Fibroblast of the aortic adventitia (primary cell): ENCODE measurements at regions not wholly inside any gene's neighbourhood (a gene's known extent, or its start where the extent isn't known, plus 50 kb on each side); places are given as distances from the start of the nearest gene placed in this dataset.

Experiments
- DNase-seq: peaks from one replicate; pipeline ENCODE4 v3.0.0-alpha.2; 2010; ENCODE audit warnings: low read depth
- H3K4me3 ChIP-seq: 2 replicates; pipeline ENCODE4 v1.5.1; 2011; ENCODE audit warnings: low read depth, mild to moderate bottlenecking, control low read depth, low read length, moderate library complexity
- TF ChIP-seq, protein P1 (sequence below): IDR thresholded peaks from 2 replicates; pipeline ENCODE4 v1.5.1; 2011; ENCODE audit warnings: mild to moderate bottlenecking, low read length, control low read depth, inconsistent platforms; ENCODE audit not compliant: insufficient read depth

DNA sequence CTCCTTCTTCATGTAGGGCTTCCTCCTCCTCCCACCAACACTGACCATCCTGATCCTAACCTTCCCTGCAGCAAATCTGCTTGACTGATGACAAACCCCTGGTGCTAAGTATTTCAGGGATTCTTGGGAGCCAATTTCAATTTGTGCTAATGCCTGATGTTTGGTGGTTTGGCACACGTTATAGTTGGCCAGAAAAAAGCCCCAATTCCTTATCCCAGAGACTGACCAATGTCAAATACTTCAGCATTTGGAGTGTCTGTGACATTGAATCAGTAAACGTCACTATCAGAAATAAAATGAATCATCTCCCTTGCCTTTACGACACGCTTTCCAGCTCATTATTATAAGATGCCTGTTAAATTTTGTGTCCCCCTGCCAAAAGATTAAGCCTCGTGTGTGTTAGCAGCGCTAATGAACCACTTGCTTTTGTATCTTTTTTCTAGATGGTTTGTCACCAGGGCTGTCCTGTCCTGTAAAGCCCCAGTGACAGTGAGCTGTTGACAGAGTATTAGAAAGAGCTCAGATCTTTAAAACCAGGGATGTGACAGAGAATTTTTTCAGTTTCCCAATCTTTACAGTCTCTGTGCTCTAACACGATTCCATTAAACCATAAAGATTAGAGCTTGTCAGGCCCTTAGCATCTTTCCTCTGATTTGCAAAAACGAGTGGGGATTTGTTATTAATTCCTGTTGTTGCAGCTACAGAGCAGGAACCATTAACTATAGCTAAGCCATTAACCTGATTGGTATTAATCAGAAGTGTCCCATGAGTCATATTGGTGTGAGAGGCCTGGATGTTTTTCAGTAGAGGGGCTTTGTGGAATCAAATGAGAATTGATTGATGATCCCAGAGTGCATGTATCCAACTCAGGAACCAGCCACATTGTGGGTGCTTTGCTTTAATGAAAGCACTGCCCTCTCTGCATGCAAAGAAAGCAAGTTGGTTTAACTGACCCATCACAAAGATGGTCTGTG lies 665.1 kb upstream of the PLXNA2 start:
- peak; percentile 35 for DNase-seq
- H3K4me3 ChIP-seq: no peak overlapping the region
- TF ChIP-seq, protein P1, sequence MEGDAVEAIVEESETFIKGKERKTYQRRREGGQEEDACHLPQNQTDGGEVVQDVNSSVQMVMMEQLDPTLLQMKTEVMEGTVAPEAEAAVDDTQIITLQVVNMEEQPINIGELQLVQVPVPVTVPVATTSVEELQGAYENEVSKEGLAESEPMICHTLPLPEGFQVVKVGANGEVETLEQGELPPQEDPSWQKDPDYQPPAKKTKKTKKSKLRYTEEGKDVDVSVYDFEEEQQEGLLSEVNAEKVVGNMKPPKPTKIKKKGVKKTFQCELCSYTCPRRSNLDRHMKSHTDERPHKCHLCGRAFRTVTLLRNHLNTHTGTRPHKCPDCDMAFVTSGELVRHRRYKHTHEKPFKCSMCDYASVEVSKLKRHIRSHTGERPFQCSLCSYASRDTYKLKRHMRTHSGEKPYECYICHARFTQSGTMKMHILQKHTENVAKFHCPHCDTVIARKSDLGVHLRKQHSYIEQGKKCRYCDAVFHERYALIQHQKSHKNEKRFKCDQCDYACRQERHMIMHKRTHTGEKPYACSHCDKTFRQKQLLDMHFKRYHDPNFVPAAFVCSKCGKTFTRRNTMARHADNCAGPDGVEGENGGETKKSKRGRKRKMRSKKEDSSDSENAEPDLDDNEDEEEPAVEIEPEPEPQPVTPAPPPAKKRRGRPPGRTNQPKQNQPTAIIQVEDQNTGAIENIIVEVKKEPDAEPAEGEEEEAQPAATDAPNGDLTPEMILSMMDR: no peak

DNA sequence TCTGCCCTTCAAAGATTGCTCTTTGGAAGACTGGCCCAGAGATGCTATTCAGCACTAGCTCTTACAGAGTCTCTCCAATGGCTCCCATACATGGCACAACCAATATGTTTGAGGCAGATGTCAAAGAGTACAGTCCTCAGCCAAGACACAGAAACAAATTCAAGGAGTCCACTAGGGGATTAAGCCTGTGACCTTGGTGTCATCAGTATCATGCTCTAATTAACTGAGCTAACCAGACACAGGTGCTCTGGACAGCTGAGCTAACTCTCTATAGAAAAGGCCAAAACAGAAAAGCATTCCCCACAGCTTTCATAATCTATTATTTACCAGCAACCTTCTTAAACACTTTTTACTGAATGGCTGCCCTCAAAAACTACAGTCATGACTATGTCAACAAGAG lies 666.0 kb upstream of the PLXNA2 start:
- H3K4me3 ChIP-seq: no peak overlapping the region
- DNase-seq: no peak
- TF ChIP-seq, protein P1: no peak

DNA sequence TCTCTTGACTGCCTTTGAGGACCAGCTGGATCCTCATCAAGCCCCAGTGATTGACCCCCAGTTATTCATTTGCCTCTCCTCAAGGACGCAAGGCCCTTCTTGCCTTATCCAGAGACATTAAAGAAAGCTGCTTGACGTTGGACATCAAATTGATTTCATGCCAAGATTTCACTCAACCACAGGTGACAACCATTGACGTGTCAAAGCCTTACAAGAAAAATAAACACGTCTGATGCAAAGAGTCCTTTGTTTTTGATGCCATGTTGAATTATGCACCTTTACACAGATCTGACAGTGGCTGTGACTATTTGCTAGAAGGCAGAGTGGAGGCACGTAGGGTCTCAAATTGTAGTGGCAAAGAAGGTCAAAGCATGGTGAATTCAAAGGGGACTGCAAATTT lies 666.2 kb upstream of the CAMK1G start:
- TF ChIP-seq, protein P1: no peak
- no peak for DNase-seq
- H3K4me3 ChIP-seq: no peak overlapping the region

DNA sequence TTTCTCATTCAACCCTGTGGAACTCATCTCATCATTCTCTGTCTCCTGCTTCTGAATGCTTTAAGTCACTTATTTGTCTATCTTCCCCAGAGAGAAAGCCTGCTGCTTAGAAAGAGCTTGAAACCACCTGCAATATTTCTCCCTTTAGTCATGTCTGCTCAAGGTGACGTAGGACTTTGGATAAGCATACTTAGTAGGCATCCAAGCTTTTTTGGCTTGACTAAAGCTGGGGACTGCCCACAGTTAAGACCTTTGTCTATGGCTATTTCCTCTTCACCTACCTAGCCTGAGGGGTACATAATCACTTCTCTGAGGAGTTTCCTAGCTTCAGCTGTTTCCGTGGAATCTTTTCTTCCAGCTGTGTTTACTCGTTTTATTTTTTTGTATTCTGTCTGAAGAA lies 665.8 kb upstream of the CAMK1G start:
- TF ChIP-seq, protein P1: no peak
- no peak overlapping the region for H3K4me3 ChIP-seq
- no peak for DNase-seq

DNA sequence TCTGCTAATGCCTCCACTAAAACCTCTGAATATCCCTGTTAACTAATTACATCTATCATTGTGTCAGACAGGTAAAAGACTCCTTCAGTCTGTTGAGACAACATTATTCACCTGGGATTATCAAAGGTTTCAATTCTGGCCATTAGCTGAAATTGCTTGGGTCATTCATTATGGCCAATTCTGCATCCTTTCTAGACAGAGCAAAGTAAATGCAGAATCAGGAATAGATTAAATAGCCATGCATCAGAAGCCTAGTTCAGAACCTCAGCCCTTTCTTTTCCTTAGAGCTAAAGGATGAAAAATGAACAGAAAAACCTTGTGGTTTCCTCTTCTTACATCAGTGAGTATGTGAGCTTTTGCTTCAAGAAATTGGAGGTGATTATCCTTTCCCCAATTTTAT lies 665.4 kb upstream of the CAMK1G start:
- TF ChIP-seq, protein P1: no peak
- H3K4me3 ChIP-seq: no peak overlapping the region
- no peak for DNase-seq

DNA sequence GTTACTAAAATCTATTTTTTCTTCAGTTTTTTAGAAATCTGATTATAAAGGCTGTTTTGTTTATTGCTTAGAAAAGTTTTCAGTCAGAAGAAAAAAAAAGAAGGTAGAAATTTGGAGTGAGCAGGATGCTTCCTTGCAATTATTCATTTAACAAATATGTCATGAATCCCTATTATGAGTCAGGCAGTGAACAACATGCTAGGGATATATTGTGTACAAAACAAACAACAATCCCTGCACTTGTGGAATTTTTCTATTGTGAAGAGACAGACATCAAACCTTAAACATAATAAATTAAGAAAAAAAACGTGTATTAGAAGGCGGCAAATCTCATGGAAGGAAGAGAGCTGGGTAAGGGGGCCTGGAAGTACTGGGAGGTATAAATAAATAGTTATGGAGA lies 664.1 kb upstream of the CAMK1G start:
- peak; percentile 20 for DNase-seq
- TF ChIP-seq, protein P1: no peak
- H3K4me3 ChIP-seq: no peak overlapping the region

DNA sequence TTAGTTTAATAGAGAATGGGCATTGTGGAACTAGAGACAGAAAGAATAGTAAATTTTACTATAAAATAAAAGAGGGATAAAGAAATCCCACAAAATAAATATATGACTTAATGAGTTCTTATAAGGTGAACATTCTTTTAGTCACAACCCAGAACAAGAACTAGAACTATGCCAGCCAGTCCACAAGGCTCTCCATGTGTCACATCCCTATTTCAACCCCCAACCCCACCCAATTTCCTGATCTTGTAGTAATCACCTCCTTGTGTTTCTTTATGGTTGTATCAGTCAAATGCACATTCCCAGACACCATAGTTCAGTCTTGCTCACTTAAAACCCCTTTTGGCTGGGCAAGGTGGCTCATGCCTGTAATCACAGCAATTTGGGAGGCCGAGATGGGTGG lies 662.3 kb upstream of the CAMK1G start:
- TF ChIP-seq, protein P1: no peak
- H3K4me3 ChIP-seq: no peak overlapping the region
- DNase-seq: no peak
